ENCODE measurements at regions not wholly inside any gene's neighbourhood (a gene's known extent, or its start where the extent isn't known, plus 50 kb on each side); places are given as distances from the start of the nearest gene placed in this dataset.

- Histone ChIP-seq H2BK120ac (ENCODE audit: low read depth, low read length, poor library complexity, severe bottlenecking) (no peak overlapping the region), H2BK5ac (ENCODE audit: insufficient read length, low read length) (no peak overlapping the region), H2BK20ac (ENCODE audit: low read depth, low read length, poor library complexity, severe bottlenecking) (no peak overlapping the region), H3K23me2 (ENCODE audit: insufficient read length, low read depth, low read length, poor library complexity, severe bottlenecking) (no peaks in the 10 kb centered on the region), H3K27ac (ENCODE audit: insufficient read length, low read depth, low read length) (no peak overlapping the region), H4K5ac (ENCODE audit: insufficient read length, low read depth, low read length) (no peak overlapping the region), H2BK15ac (ENCODE audit: low read depth, low read length) (no peak overlapping the region), H3K4me2 (ENCODE audit: insufficient read depth, insufficient read length, low read length) (no peak overlapping the region), H3K9ac (ENCODE audit: extremely low read depth, insufficient read length, low read length) (no peak overlapping the region), H3K4ac (ENCODE audit: low read depth, low read length) (no peak overlapping the region), H3K4me1 (ENCODE audit: insufficient read depth, low read length) (no peaks in the 10 kb centered on the region), H4K8ac (replicated peaks; ENCODE audit: insufficient read length, low read depth, low read length) (no peak overlapping the region), H3K18ac (ENCODE audit: insufficient read length, low read depth, low read length) (no peak overlapping the region), H3K14ac (ENCODE audit: insufficient read depth, low read length) (no peak overlapping the region), H3K9me3 (ENCODE audit: control insufficient read depth, low read depth, low read length) (no peaks in the 10 kb centered on the region), H3K79me2 (ENCODE audit: insufficient read depth, low read length) (no peaks in the 10 kb centered on the region), H3K79me1 (ENCODE audit: insufficient read depth, low read depth, low read length, poor library complexity, severe bottlenecking) (no peaks in the 10 kb centered on the region), H2AK5ac (ENCODE audit: insufficient read length, low read length) (no peak overlapping the region), H3K56ac (ENCODE audit: insufficient read length, low read depth, low read length) (no peak overlapping the region), H2BK12ac (ENCODE audit: insufficient read length, low read depth, low read length) (no peak overlapping the region), H4K20me1 (ENCODE audit: control insufficient read depth, insufficient read depth, insufficient read length) (no peaks in the 10 kb centered on the region), H2AFZ (ENCODE audit: low read length) (no peak overlapping the region), H4K91ac (ENCODE audit: insufficient read length, low read depth, low read length) (no peak overlapping the region), H3T11ph (ENCODE audit: low read length) (no peak overlapping the region), H3K27me3 (ENCODE audit: insufficient read depth, low read length) (no peaks in the 10 kb centered on the region), H3K23ac (ENCODE audit: insufficient read length, low read depth, low read length) (no peak overlapping the region)
- Mint-ChIP-seq H3K9me3 (no peaks in the 10 kb centered on the region), H3K4me1 (peaks cover 9% of the 10 kb centered on the region in 2 experiments; a peak in 3 of 4 replicates), H3K27me3 (ENCODE audit: low read depth) (no peaks in the 10 kb centered on the region), H3K27ac (0 out of 7 replicates have a peak overlapping the region, but pooled peaks of 1 of the 3 experiments have one; percentile 32), H3K36me3 (ENCODE audit: insufficient read depth in 1 of 3, low read depth in 3 of 3) (no peaks in the 10 kb centered on the region), H3K4me3 (no peak overlapping the region)
- TF ChIP-seq CTCF (conservative IDR thresholded peaks at IDR 0.05) = no peak
- no peak for DNase-seq
- no CpG with 5 or more reads among the region's 4 CpGs for WGBS (ENCODE audit: extremely low coverage, insufficient read length, low lambda C conversion rate)
Measured at GRCh38 chr3:190718671-190719070, 143.8 kb downstream of the GMNC start.
